AG04450 (cell line): ENCODE measurements at regions not wholly inside any gene's neighbourhood (a gene's known extent, or its start where the extent isn't known, plus 50 kb on each side); places are given as distances from the start of the nearest gene placed in this dataset.
"Not testable (repeated sequence)": the region's sequence is repeated elsewhere in the genome, so short reads cannot be mapped to it uniquely, and the experiment has no call there.

Experiments used
- CTCF ChIA-PET: fragments of 300-600, 350-600 bp; formaldehyde crosslinking; extraction: SDS; loops from one replicate; lab custom pipeline; 2022; ENCODE audit warnings: antibody characterized with exemption, inconsistent platforms; lab: Charles Lee
- POLR2A ChIA-PET: fragments of 350-600 bp; formaldehyde crosslinking; extraction: SDS; loops from one replicate; lab custom pipeline; 2021; ENCODE audit warnings: antibody characterized with exemption, inconsistent platforms; lab: Yijun Ruan, JAX
- DNase-seq: peaks from one replicate; pipeline ENCODE4 v3.0.0-alpha.2; 2011; ENCODE audit warnings: low read depth, low spot score
- H3K27ac ChIP-seq: one replicate; pipeline ENCODE4 v1.5.1; 2012; ENCODE audit warnings: low read depth, low read length, control low read depth
- H3K27me3 ChIP-seq: one replicate; pipeline ENCODE4 v1.6.0; 2012; ENCODE audit warnings: low read length; ENCODE audit not compliant: control insufficient read depth, insufficient read depth
- H3K4me3 ChIP-seq: 2 replicates; pipeline ENCODE4 v1.5.1; 2011; ENCODE audit warnings: mild to moderate bottlenecking, low read depth, low read length, control low read depth
- H3K9me3 ChIP-seq: 2 replicates; pipeline ENCODE4 v1.5.1; 2012; ENCODE audit warnings: low read length; ENCODE audit not compliant: control insufficient read depth, insufficient read depth
- TF ChIP-seq, protein P1 (sequence below): IDR thresholded peaks from 2 replicates; pipeline ENCODE4 v1.5.1; 2011; ENCODE audit warnings: low read depth, low read length, control low read depth, inconsistent platforms

DNA sequence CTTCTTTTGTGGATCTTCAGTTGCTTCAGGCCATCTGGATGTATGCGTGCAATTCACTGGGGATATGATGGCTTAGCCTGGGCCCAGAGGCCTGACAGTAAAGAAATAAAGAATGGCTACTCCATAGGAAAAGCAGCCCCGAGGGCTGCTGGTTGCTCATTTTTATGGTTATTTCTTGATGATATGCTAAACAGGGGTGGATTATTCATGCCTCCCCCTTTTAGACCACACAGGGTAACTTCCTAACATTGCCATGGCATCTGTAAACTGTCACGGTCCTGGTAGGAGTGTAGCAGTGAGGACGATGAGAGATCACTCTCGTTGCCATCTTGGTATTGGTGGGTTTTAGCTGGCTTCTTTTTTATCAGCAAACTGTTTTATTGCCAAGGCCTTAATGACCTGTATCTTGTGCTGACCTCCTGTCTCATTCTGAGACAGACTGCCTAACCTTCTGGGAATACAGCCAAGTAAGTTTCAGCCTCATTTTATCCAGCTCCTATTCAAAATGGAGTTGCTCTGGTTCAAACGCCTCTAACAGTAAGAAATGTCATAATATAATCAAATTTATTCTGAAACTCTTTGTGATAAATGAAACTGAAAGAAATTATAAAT, 60.5 kb downstream of the DSEL start:
- TF ChIP-seq, protein P1, sequence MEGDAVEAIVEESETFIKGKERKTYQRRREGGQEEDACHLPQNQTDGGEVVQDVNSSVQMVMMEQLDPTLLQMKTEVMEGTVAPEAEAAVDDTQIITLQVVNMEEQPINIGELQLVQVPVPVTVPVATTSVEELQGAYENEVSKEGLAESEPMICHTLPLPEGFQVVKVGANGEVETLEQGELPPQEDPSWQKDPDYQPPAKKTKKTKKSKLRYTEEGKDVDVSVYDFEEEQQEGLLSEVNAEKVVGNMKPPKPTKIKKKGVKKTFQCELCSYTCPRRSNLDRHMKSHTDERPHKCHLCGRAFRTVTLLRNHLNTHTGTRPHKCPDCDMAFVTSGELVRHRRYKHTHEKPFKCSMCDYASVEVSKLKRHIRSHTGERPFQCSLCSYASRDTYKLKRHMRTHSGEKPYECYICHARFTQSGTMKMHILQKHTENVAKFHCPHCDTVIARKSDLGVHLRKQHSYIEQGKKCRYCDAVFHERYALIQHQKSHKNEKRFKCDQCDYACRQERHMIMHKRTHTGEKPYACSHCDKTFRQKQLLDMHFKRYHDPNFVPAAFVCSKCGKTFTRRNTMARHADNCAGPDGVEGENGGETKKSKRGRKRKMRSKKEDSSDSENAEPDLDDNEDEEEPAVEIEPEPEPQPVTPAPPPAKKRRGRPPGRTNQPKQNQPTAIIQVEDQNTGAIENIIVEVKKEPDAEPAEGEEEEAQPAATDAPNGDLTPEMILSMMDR, result no peak
- POLR2A ChIA-PET, result no interaction called here
- CTCF ChIA-PET, result no interaction called here

GRCh38 chr18:67453901-67454300, 62.6 kb downstream of the DSEL start:
- Histone ChIP-seq H3K4me3 (no peak overlapping the region), H3K27me3 (no peaks in the 10 kb centered on the region), H3K27ac (no peak overlapping the region), H3K9me3 (peaks cover 8% of the 10 kb centered on the region)
- no peak for DNase-seq
- ChIA-PET CTCF (interaction anchor here (0.6 kb wide), 1 partner anchor 32 kb away, joined by 3 read pairs; no protein-coding TSS in a partner anchor), POLR2A (no interaction called here)
- TF ChIP-seq, protein P1, result no peak

More for the DNA sequence above, 60.5 kb downstream of the DSEL start:
- no peaks in the 10 kb centered on the region for H3K27me3 ChIP-seq
- H3K27ac ChIP-seq, result no peak overlapping the region
- H3K9me3 ChIP-seq, result peaks cover 3% of the 10 kb centered on the region; the same call in 1 of the 2 replicates
- H3K4me3 ChIP-seq, result no peak overlapping the region
- no peak for DNase-seq

DNA sequence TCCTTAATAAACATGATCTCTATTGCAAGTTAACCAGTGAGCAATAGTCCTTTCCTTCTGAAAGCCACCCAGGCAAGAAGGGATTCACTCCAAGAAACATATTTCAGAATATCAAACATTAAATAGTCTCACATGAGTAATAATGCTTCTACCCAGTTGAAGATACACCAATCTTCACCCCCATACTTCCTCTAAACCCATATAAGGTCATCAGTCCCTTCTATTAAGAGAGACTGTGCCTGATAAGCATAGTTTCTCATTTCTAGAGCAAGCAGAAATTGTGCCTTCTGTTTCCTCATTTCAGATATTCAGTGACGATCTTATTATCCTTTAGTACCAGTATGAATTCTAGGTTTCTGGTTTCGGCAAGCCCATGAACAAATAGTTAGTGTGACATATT, 64.6 kb downstream of the DSEL start:
- H3K27ac ChIP-seq, result no peak overlapping the region
- TF ChIP-seq, protein P1, result no peak
- DNase-seq, result no peak
- peaks cover 8% of the 10 kb centered on the region for H3K9me3 ChIP-seq
- ChIA-PET POLR2A (no interaction called here), CTCF (no interaction called here)
- H3K4me3 ChIP-seq, result no peak overlapping the region
- H3K27me3 ChIP-seq, result no peaks in the 10 kb centered on the region

GRCh38 chr18:67451101-67451500, 65.4 kb downstream of the DSEL start:
- H3K27me3 ChIP-seq, H3K4me3 ChIP-seq, H3K9me3 ChIP-seq, DNase-seq, H3K27ac ChIP-seq, CTCF ChIA-PET, POLR2A ChIA-PET: not testable (repeated sequence)

DNA sequence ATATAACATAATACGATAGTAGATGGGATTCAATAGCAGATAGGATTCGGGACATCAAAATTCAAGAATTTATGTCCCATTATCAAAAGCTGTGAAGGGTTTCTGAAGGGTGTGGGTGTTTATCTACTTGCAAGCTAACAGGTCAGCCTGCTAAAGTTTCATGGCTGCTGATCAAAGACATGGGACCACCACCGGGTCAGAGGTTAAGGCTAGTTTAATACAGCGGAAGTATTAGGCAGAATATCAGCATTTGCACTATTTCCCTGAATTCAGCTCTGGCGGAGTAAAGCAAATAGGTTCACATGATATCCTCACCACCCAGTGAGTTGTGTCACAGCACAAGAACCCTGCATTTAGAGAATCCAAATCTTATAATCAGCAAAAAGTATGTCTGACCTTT, 82.5 kb downstream of the DSEL start:
- no peak for DNase-seq
- ChIA-PET POLR2A (no interaction called here), CTCF (interaction anchor here (1.2 kb wide), 1 partner anchor 233 kb away, joined by 3 read pairs; no protein-coding TSS in a partner anchor)
- no peak overlapping the region for H3K27ac ChIP-seq
- peaks cover 3% of the 10 kb centered on the region; the same call in 1 of the 2 replicates for H3K9me3 ChIP-seq
- H3K27me3 ChIP-seq, result no peaks in the 10 kb centered on the region
- TF ChIP-seq, protein P1, result no peak
- no peak overlapping the region for H3K4me3 ChIP-seq
